ENCODE measurements at regions not wholly inside any gene's neighbourhood (a gene's known extent, or its start where the extent isn't known, plus 50 kb on each side); places are given as distances from the start of the nearest gene placed in this dataset.

- WGBS, 2 donors = 64 to 76% methylated on average over 9 of the region's 9 CpGs
- Histone ChIP-seq H3K4me1 (no peaks in the 10 kb centered on the region), H3K9me3 (peaks cover 0 to 98% (median 39%) of the 10 kb centered on the region in 11 donors), H3K36me3 (no peaks in the 10 kb centered on the region), H3K27ac (no peak overlapping the region), H3K4me3 (no peak overlapping the region), H3K27me3 (no peaks in the 10 kb centered on the region)
- DNase-seq = no peak
- intact Hi-C loops (cut with DNase I) = loop anchor here in 1 of 10 donors (10.0 kb wide), 1 partner anchor 64 kb away; no protein-coding TSS in a partner anchor
- no peak for TF ChIP-seq CTCF (IDR thresholded peaks at IDR 0.05)
- no peak for ATAC-seq
Observed at GRCh38 chr17:26818736-26819135, 475.2 kb upstream of the WSB1 start.

All from heart right ventricle (tissue), 16 donors.